GM12878 (cell line): ENCODE measurements at regions not wholly inside any gene's neighbourhood (a gene's known extent, or its start where the extent isn't known, plus 50 kb on each side); places are given as distances from the start of the nearest gene placed in this dataset.

ENCODE experiments used
- BCLAF1 ChIP-seq: fragments of 450-650 bp; IDR thresholded peaks from 2 replicates; pipeline ENCODE4 v1.6.1; 2017; ENCODE audit warnings: antibody characterized with exemption, mild to moderate bottlenecking, moderate library complexity
- CREM ChIP-seq: IDR thresholded peaks from 2 replicates; pipeline ENCODE4 v1.6.1; 2014; ENCODE audit warnings: antibody characterized with exemption, low read depth
- EED ChIP-seq: sonication (generic); IDR thresholded peaks from 2 replicates; pipeline ENCODE4 v1.6.1; 2016; ENCODE audit warnings: antibody characterized with exemption, low read depth
- ELK1 ChIP-seq: IDR thresholded peaks from 2 replicates; pipeline ENCODE4 v1.6.1; 2012; ENCODE audit warnings: low read depth, low read length, improper control_type of control experiment
- EP300 ChIP-seq, 2 experiments: fragments of 150-350 bp in 1 of 2; IDR thresholded peaks; 2 replicates each; pipeline ENCODE4 v1.6.1; 2011 to 2012; ENCODE audit warnings: low read depth in 2 of 2, low read length in 2 of 2, borderline replicate concordance in 1 of 2, improper control_type of control experiment in 1 of 2, inconsistent platforms in 1 of 2; ENCODE audit not compliant: control insufficient read depth in 1 of 2
- KLF5 ChIP-seq: fragments of 450-650 bp; IDR thresholded peaks from 2 replicates; pipeline ENCODE4 v1.6.1; 2014; ENCODE audit warnings: mild to moderate bottlenecking; ENCODE audit not compliant: partially characterized antibody
- MXI1 ChIP-seq: fragments of 150-350 bp; IDR thresholded peaks from 2 replicates; pipeline ENCODE4 v1.6.1; 2011; ENCODE audit warnings: low read depth, mild to moderate bottlenecking, inconsistent platforms, low read length, improper control_type of control experiment
- NBN ChIP-seq: fragments of 450-650 bp; IDR thresholded peaks from 2 replicates; pipeline ENCODE4 v1.6.1; 2016
- NFYA ChIP-seq: IDR thresholded peaks from 2 replicates; pipeline ENCODE4 v1.6.1; 2011; ENCODE audit warnings: low read depth, mild to moderate bottlenecking, low read length, improper control_type of control experiment, borderline replicate concordance
- NKRF ChIP-seq: fragments of 450-650 bp; conservative IDR thresholded peaks from 2 replicates; pipeline ENCODE4 v1.6.1; 2017; ENCODE audit warnings: mild to moderate bottlenecking, moderate library complexity
- NR2C1 ChIP-seq: fragments of 450-650 bp; IDR thresholded peaks from 2 replicates; pipeline ENCODE4 v1.6.1; 2017; ENCODE audit warnings: antibody characterized with exemption, mild to moderate bottlenecking, moderate library complexity
- PML ChIP-seq: IDR thresholded peaks from 2 replicates; pipeline ENCODE4 v1.6.1; 2012; ENCODE audit warnings: low read length, inconsistent platforms
- POLR2AphosphoS5 ChIP-seq: IDR thresholded peaks from 2 replicates; pipeline ENCODE4 v1.6.1; 2011; ENCODE audit warnings: mild to moderate bottlenecking, low read length, inconsistent platforms
- RB1 ChIP-seq: fragments of 450-650 bp; formaldehyde crosslinking; IDR thresholded peaks from 2 replicates; pipeline ENCODE4 v1.6.1; 2017; ENCODE audit warnings: mild to moderate bottlenecking, borderline replicate concordance
- TARDBP ChIP-seq: IDR thresholded peaks from 2 replicates; pipeline ENCODE4 v1.6.1; 2016; ENCODE audit warnings: borderline replicate concordance
- WRNIP1 ChIP-seq: IDR thresholded peaks from 2 replicates; pipeline ENCODE4 v1.6.1; 2011; ENCODE audit warnings: low read depth, low read length, improper control_type of control experiment, borderline replicate concordance
- ZZZ3 ChIP-seq: IDR thresholded peaks from 2 replicates; pipeline ENCODE4 v1.6.1; 2011; ENCODE audit warnings: low read depth; ENCODE audit not compliant: control insufficient read depth, insufficient read length
- TF ChIP-seq, protein P1 (sequence below): IDR thresholded peaks from 2 replicates; pipeline ENCODE4 v1.6.1; 2012; ENCODE audit warnings: low read length, inconsistent platforms
- TF ChIP-seq, protein P2 (sequence below): fragments of 450-650 bp; formaldehyde crosslinking; IDR thresholded peaks from 2 replicates; pipeline ENCODE4 v1.4.0; 2020; ENCODE audit warnings: mild to moderate bottlenecking, moderate library complexity

- TF ChIP-seq, protein P1, sequence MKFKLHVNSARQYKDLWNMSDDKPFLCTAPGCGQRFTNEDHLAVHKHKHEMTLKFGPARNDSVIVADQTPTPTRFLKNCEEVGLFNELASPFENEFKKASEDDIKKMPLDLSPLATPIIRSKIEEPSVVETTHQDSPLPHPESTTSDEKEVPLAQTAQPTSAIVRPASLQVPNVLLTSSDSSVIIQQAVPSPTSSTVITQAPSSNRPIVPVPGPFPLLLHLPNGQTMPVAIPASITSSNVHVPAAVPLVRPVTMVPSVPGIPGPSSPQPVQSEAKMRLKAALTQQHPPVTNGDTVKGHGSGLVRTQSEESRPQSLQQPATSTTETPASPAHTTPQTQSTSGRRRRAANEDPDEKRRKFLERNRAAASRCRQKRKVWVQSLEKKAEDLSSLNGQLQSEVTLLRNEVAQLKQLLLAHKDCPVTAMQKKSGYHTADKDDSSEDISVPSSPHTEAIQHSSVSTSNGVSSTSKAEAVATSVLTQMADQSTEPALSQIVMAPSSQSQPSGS, result peak; percentile 47
- TF ChIP-seq WRNIP1 (no peak), NR2C1 (no peak), POLR2AphosphoS5 (no peak), BCLAF1 (no peak), TARDBP (no peak), CREM (peak; percentile 26; the same call in 1 of the 2 replicates), ZZZ3 (no peak), EP300 (IDR thresholded peaks at IDR 0.05; ENCODE audit: borderline replicate concordance in 1 of 2, control insufficient read depth in 1 of 2, low read depth in 2 of 2, low read length in 2 of 2) (peak in 1 of 2 experiments; percentile 65; a peak in 3 of 4 replicates), RB1 (no peak), KLF5 (no peak), MXI1 (no peak), EED (no peak), PML (0 out of 2 replicates have a peak, but pooled peaks have one; percentile 50), NKRF (no peak), NFYA (no peak), NBN (no peak), ELK1 (no peak)
- TF ChIP-seq, protein P2, sequence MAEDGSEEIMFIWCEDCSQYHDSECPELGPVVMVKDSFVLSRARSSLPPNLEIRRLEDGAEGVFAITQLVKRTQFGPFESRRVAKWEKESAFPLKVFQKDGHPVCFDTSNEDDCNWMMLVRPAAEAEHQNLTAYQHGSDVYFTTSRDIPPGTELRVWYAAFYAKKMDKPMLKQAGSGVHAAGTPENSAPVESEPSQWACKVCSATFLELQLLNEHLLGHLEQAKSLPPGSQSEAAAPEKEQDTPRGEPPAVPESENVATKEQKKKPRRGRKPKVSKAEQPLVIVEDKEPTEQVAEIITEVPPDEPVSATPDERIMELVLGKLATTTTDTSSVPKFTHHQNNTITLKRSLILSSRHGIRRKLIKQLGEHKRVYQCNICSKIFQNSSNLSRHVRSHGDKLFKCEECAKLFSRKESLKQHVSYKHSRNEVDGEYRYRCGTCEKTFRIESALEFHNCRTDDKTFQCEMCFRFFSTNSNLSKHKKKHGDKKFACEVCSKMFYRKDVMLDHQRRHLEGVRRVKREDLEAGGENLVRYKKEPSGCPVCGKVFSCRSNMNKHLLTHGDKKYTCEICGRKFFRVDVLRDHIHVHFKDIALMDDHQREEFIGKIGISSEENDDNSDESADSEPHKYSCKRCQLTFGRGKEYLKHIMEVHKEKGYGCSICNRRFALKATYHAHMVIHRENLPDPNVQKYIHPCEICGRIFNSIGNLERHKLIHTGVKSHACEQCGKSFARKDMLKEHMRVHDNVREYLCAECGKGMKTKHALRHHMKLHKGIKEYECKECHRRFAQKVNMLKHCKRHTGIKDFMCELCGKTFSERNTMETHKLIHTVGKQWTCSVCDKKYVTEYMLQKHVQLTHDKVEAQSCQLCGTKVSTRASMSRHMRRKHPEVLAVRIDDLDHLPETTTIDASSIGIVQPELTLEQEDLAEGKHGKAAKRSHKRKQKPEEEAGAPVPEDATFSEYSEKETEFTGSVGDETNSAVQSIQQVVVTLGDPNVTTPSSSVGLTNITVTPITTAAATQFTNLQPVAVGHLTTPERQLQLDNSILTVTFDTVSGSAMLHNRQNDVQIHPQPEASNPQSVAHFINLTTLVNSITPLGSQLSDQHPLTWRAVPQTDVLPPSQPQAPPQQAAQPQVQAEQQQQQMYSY (CRISPR knock-in tag), result no peak
Measured at GRCh38 chr14:82046512-82047226, 513.0 kb upstream of the SEL1L start (continued).
